ENCODE measurements at regions not wholly inside any gene's neighbourhood (a gene's known extent, or its start where the extent isn't known, plus 50 kb on each side); places are given as distances from the start of the nearest gene placed in this dataset.

- DNase-seq: no peak
Observed at GRCh38 chr2:199019898-199020507, 437.7 kb downstream of the SATB2 start.

DNA sequence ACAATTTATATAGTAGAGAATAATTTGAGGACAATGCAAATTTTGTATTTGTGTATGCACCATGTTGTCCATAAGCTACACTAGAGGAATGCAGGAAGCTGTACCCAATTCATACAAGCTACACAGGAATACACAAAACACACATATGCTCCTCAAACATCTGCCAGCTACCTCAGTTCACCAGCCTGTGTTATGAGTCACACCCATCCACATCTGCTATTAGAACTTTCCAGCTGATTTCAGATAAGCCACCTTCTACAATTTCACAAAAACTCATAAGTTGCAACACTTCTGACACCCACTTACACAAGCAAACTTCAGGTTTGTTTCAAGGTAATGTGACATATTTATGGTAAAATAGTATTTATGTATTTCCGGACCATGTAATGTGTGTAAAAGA, 438.9 kb downstream of the SATB2 start:
- DNase-seq: no peak

DNA sequence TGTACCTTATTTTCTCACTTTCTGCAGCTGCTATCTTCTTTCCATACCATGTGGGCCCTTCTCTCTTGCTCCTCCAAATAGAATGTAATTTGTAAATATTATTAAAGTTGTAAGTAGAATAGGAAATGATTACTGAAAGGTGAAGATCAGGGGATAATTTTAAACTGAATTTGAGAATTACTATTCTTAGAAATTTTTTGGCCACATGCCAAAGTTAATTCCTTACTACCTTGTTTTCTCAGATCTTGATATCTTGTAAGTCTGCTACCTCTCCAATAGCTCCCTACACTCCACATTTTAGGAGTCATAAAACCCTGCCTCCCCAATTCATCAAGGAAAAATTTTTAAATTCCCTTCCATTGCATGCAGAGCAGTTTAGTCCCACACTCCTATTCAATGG, 442.7 kb downstream of the SATB2 start:
- DNase-seq: no peak

- DNase-seq: no peak
Observed at GRCh38 chr2:199014226-199014625, 443.5 kb downstream of the SATB2 start.

GRCh38 chr2:199011908-199012307, 445.8 kb downstream of the SATB2 start:
- DNase-seq: no peak

DNA sequence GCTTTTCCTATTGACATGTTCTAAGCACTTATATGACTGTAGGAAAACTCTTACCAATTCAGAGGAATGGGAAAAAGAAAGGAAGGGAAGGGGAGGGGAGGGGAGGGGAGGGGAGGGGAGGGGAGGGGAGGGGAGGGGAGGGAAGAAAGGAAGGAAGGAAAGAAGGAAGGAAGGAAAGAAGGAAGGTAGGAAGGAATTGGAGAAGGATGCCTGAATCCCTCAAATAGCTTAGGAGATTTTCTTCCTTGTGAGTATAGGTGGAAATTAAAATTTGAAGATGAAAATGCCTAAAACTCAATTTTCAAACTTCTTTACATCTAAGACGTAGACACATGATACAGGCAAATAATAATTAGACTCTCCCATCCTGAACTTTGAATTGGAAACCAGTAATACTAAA, 463.1 kb downstream of the SATB2 start:
- no peak for DNase-seq

DNA sequence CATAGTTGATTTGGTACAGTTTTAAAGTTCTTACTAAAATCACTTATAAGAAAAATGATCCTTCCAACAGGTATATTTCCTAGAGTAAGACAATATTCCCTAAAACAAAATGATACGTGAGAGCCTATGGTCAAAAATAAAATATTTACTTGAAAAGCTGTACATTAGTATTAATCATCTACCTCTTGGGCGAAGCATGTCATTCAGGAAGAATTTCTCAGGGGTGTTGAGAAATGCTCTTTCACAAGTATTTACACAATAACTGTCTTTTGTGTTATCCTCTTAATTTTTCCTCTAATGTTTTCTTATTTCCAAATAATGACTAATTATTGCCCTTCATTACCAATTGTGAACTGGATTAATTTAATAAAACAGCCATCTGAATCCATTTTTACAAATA, 466.3 kb downstream of the SATB2 start:
- no peak for DNase-seq

- no peak for DNase-seq
Observed at GRCh38 chr2:198975779-198976178, 482.0 kb downstream of the SATB2 start.

DNA sequence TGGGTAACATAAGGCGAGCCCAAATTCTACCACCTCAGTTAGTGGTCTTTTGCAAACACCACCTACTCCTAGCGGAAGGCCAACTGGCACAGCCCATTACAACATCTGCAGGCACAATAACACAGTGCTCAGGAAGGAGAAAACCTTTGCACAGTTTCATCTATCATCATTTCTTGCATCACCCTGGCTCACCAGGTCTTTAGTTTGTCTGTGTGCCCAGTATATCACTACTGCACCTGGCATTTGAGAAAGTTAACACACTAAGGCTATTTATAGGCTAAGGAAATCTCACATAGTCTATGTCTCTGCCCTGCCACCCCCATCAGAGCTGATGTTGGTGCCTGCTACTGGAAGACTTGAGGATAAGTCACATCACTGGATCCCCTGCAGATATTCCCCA, 484.0 kb downstream of the SATB2 start:
- DNase-seq: no peak

- no peak for DNase-seq
Observed at GRCh38 chr2:198973181-198973580, 484.6 kb downstream of the SATB2 start.

- no peak for DNase-seq
Observed at GRCh38 chr2:198968545-198968944, 489.2 kb downstream of the SATB2 start.

GRCh38 chr2:198966269-198966668, 491.5 kb downstream of the SATB2 start:
- no peak for DNase-seq

- DNase-seq: no peak
Observed at GRCh38 chr2:198961547-198961946, 496.2 kb downstream of the SATB2 start.

GRCh38 chr2:198957181-198957580, 500.6 kb downstream of the SATB2 start:
- DNase-seq: no peak

GRCh38 chr2:198953328-198953727, 504.4 kb downstream of the SATB2 start:
- no peak for DNase-seq

DNA sequence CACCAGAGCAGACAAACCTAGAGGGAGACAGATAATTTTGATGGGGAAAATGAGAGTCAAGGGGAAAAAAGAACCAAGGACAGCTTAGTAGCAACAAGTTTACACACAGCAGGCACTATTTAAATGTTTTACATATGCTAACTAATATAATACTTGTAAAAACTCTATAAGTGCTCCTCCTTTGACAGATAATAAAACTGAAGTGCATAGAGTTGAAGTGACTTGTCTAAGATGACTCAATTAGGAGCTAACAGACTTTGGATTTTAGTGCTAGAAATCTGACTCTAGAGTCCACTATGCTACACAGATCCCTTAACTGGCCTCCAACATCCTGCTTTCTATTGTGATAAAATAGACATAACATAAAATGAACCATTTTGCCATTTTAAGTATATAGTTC, 506.9 kb downstream of the SATB2 start:
- DNase-seq: no peak

- no peak for DNase-seq
Observed at GRCh38 chr2:198945496-198945895, 512.2 kb downstream of the SATB2 start.

- no peak for DNase-seq
Observed at GRCh38 chr2:198930170-198930569, 527.6 kb downstream of the SATB2 start.

DNA sequence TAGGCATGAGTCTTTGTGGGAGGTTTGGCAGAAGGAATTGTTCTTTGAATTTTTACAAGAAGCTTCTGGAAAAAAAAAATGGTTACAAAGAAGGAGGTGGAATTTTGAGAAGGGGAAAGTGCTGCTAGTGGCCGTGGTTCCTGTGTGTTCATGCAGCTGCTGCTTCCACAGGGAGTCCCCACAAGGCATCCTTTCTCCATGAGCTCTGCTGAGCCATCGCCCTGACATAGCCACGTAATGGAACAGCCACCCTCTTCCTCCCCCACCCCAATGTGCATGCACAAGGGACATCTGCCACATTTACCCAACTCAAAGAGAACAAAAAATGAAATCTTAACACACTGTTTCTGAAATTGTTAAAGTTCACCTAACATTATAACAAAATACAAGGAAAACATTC, 529.7 kb downstream of the SATB2 start:
- DNase-seq: no peak

- DNase-seq: no peak
Observed at GRCh38 chr2:198917926-198918720, 539.6 kb downstream of the SATB2 start.

DNA sequence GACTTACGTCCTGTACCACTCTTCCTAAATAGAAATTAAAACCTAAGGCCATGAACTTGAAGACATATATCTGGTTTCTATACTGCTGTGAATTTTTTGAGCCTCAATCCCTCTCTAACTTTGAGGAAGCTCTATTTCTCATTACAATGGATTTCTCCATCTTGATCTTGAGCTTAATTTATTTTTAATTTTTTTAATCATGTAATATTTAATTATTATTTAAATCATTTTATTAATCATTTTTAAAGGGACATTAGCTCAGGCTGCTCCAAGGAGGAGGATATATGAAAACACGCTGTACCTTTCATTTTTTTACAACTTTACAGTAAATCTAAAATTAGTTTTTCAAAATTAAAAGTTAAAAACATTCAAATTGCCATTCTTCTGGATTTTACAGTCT, 540.5 kb downstream of the SATB2 start:
- no peak for DNase-seq

DNA sequence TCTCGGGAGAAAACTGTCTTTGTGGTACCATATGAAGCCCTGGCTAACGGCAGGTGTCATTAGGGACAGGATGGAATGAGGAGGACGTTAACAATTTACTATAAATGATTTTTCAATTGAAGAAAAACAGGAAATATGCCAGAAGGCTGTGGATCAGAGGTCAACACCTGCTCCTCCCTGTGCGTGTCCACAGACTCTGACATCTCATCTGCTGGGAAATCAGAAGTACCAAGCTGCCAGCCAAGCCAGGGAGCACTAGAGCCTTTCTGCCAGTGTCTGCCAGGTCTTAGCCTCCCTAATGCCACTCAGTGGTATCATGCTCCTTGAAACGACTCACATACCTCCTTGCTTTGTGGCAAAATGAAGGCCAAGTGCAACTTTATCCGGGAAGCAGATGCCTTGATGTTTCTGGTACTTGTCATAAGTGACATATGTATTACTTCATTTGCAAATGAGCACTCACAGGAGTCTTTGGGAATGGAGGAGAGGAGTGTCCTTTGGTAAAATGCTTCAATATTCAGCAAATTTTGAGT, 541.1 kb downstream of the SATB2 start:
- no peak for DNase-seq

DNA sequence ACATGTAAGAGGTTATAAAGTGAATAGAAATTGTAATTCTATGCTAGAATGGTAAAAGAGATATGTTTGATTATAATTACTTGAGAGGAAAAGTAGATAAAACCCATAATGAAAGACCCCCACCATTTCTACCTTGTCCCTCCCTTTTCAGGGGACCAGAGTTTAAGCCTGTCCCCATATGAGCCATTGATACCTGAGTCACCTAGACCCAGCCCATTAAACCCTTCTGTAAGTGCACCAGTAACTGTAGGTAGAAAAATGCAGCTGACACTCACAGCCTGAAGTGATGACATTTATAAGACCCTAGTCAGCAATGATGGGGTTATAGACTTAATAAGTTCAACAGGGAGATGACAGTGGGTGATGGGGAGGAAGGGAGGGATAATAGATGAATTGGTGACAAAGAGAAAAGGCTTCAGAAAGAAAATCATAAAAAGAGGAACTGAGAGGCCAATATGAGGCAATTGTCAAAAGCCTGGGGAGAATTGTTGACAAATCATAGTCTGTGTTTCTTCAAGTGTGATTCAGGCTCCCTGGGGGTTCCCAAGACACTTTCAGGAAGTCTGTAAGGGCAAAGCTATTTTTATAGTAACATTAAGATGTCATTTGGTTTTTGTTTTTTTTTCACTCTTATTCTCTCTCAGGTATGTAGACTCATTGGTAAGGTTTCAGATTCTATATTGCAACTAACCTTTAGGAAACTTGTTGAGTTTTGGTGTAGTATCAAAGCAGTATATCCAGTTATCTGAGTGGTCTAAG, 544.2 kb downstream of the SATB2 start:
- no peak for DNase-seq

All from activated T-cell treated with anti-CD3 and anti-CD28 coated beads for 4 hours (primary cell).